Panc1 (cell line): ENCODE measurements at regions not wholly inside any gene's neighbourhood (a gene's known extent, or its start where the extent isn't known, plus 50 kb on each side); places are given as distances from the start of the nearest gene placed in this dataset.

Experiments used
- ATAC-seq: fragments of 200-7000 bp; cut with Tn5 transposase; 2 replicates; pipeline ENCODE4 v1.9.1; 2020; ENCODE audit warnings: mild to moderate bottlenecking, moderate library complexity
- BruUV-seq: library from RNA; stranded (reverse); fragments of 400-500 nt; replicated peaks from 2 replicates; lab custom pipeline; 2021; lab: Mats Ljungman, UMichigan
- CTCF ChIA-PET: fragments of 300-600 bp; sonication (Branson Sonifier 250); formaldehyde crosslinking; loops from one replicate; lab custom pipeline; 2022; ENCODE audit warnings: antibody characterized with exemption; lab: Charles Lee
- POLR2A ChIA-PET: fragments of 300-600 bp; sonication (Branson Sonifier 250); formaldehyde crosslinking; loops from one replicate; lab custom pipeline; 2022; ENCODE audit warnings: antibody characterized with exemption; lab: Charles Lee
- DNase-seq: peaks from one replicate; pipeline ENCODE4 v3.0.0-alpha.2; 2010; ENCODE audit warnings: low read depth, low spot score
- H3K27ac ChIP-seq: 2 replicates; pipeline ENCODE4 v1.5.1; 2011; ENCODE audit warnings: mild to moderate bottlenecking, low read length, inconsistent platforms
- H3K27me3 ChIP-seq: fragments of 200-500 bp; sonication (Bioruptor generic); 2 replicates; pipeline ENCODE4 v1.6.0; 2014; ENCODE audit warnings: low read length, inconsistent platforms; ENCODE audit not compliant: control insufficient read depth, insufficient read depth
- H3K36me3 ChIP-seq: fragments of 200-500 bp; sonication (Bioruptor generic); 2 replicates; pipeline ENCODE4 v1.5.1; 2014; ENCODE audit warnings: inconsistent platforms, mild to moderate bottlenecking, low read length, moderate library complexity; ENCODE audit not compliant: control insufficient read depth, insufficient read depth
- H3K4me1 ChIP-seq: 2 replicates; pipeline ENCODE4 v1.5.1; 2011; ENCODE audit warnings: inconsistent platforms, mild to moderate bottlenecking, low read length, moderate library complexity; ENCODE audit not compliant: control insufficient read depth, insufficient read depth
- H3K4me3 ChIP-seq, 2 experiments: 2 replicates each; pipeline ENCODE4 v1.5.1; 2011 to 2012; ENCODE audit warnings: low read depth in 2 of 2, low read length in 2 of 2, mild to moderate bottlenecking in 2 of 2, inconsistent platforms in 1 of 2, moderate library complexity in 1 of 2
- H3K9me3 ChIP-seq: fragments of 200-500 bp; sonication (Bioruptor generic); 2 replicates; pipeline ENCODE4 v1.5.1; 2014; ENCODE audit warnings: low read depth, mild to moderate bottlenecking, inconsistent platforms, low read length, moderate library complexity; ENCODE audit not compliant: control insufficient read depth, insufficient read depth
- POLR2AphosphoS5 ChIP-seq: IDR thresholded peaks from 2 replicates; pipeline ENCODE4 v1.6.1; 2012; ENCODE audit warnings: mild to moderate bottlenecking, low read depth, low read length, moderate library complexity
- SIN3A ChIP-seq: IDR thresholded peaks from 2 replicates; pipeline ENCODE4 v1.6.1; 2012; ENCODE audit warnings: low read depth, mild to moderate bottlenecking, low read length, moderate library complexity, borderline replicate concordance; ENCODE audit not compliant: insufficient read depth
- TCF7L2 ChIP-seq: IDR thresholded peaks from 2 replicates; pipeline ENCODE4 v1.6.1; 2011; ENCODE audit warnings: mild to moderate bottlenecking, low read depth, low read length, inconsistent platforms
- in situ Hi-C: cut with HindIII; loops from 2 replicates; pipeline ENCODE4 v1.10.0; 2016; ENCODE audit warnings: low sequenced_read_pairs, low pct_unique_long_range_greater_than_20kb
- intact Hi-C: fragments of 100-400 bp; cut with micrococcal nuclease; formaldehyde crosslinking; loops from one replicate; pipeline ENCODE4 v1.10.0; 2022; ENCODE audit not compliant: unreplicated experiment
- TF ChIP-seq, protein P1 (sequence below): fragments of 450-650 bp; IDR thresholded peaks from 2 replicates; pipeline ENCODE4 v1.5.1; 2017; ENCODE audit warnings: mild to moderate bottlenecking
- TF ChIP-seq, protein P2 (sequence below), 2 experiments: IDR thresholded peaks; 2 replicates each; pipeline ENCODE4 v1.6.1; 2011 to 2012; ENCODE audit warnings: low read depth in 2 of 2, control low read depth in 1 of 2, low read length in 1 of 2, mild to moderate bottlenecking in 1 of 2, moderate library complexity in 1 of 2; ENCODE audit not compliant: insufficient read depth in 1 of 2

DNA sequence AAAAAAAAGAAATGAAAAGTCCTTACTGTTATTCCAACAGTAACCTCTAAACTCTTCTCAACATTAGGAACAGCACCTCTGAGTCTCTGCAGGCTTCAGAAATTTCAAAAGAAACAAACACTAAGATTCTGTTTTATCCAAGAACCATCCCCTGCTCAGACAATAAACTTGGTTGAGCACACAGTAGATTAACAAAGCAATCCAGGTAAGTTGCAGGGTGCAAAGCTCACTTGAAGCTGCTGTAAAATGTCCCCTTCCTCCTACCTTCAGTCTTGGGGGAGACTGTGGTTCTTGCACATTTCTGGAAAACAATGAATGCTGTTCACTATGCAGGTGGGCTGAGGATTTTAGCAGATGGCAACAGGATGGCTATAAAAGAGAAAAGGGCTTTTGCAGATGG lies 484.1 kb downstream of the IGSF11 start:
- no peaks in the 10 kb centered on the region for H3K4me1 ChIP-seq
- H3K36me3 ChIP-seq, result no peaks in the 10 kb centered on the region
- H3K4me3 ChIP-seq, result no peak overlapping the region
- POLR2A ChIA-PET, result no interaction called here
- H3K9me3 ChIP-seq, result no peaks in the 10 kb centered on the region; the same call in 1 of the 2 replicates
- H3K27ac ChIP-seq, result no peak overlapping the region
- intact Hi-C loops (no loop called here), in situ Hi-C loops (no loop called here)
- no peak for DNase-seq
- BruUV-seq, result no TSS peak
- TF ChIP-seq POLR2AphosphoS5 (no peak), SIN3A (no peak), TCF7L2 (no peak)
- TF ChIP-seq, protein P1, sequence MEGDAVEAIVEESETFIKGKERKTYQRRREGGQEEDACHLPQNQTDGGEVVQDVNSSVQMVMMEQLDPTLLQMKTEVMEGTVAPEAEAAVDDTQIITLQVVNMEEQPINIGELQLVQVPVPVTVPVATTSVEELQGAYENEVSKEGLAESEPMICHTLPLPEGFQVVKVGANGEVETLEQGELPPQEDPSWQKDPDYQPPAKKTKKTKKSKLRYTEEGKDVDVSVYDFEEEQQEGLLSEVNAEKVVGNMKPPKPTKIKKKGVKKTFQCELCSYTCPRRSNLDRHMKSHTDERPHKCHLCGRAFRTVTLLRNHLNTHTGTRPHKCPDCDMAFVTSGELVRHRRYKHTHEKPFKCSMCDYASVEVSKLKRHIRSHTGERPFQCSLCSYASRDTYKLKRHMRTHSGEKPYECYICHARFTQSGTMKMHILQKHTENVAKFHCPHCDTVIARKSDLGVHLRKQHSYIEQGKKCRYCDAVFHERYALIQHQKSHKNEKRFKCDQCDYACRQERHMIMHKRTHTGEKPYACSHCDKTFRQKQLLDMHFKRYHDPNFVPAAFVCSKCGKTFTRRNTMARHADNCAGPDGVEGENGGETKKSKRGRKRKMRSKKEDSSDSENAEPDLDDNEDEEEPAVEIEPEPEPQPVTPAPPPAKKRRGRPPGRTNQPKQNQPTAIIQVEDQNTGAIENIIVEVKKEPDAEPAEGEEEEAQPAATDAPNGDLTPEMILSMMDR, result no peak
- TF ChIP-seq, protein P2, sequence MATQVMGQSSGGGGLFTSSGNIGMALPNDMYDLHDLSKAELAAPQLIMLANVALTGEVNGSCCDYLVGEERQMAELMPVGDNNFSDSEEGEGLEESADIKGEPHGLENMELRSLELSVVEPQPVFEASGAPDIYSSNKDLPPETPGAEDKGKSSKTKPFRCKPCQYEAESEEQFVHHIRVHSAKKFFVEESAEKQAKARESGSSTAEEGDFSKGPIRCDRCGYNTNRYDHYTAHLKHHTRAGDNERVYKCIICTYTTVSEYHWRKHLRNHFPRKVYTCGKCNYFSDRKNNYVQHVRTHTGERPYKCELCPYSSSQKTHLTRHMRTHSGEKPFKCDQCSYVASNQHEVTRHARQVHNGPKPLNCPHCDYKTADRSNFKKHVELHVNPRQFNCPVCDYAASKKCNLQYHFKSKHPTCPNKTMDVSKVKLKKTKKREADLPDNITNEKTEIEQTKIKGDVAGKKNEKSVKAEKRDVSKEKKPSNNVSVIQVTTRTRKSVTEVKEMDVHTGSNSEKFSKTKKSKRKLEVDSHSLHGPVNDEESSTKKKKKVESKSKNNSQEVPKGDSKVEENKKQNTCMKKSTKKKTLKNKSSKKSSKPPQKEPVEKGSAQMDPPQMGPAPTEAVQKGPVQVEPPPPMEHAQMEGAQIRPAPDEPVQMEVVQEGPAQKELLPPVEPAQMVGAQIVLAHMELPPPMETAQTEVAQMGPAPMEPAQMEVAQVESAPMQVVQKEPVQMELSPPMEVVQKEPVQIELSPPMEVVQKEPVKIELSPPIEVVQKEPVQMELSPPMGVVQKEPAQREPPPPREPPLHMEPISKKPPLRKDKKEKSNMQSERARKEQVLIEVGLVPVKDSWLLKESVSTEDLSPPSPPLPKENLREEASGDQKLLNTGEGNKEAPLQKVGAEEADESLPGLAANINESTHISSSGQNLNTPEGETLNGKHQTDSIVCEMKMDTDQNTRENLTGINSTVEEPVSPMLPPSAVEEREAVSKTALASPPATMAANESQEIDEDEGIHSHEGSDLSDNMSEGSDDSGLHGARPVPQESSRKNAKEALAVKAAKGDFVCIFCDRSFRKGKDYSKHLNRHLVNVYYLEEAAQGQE (IDR thresholded peaks at IDR 0.05; ENCODE audit: insufficient read depth in 1 of 2, low read depth in 2 of 2, low read length in 1 of 2), result no peak
- CTCF ChIA-PET, result no interaction called here
- no peak for ATAC-seq
- H3K27me3 ChIP-seq, result no peaks in the 10 kb centered on the region

DNA sequence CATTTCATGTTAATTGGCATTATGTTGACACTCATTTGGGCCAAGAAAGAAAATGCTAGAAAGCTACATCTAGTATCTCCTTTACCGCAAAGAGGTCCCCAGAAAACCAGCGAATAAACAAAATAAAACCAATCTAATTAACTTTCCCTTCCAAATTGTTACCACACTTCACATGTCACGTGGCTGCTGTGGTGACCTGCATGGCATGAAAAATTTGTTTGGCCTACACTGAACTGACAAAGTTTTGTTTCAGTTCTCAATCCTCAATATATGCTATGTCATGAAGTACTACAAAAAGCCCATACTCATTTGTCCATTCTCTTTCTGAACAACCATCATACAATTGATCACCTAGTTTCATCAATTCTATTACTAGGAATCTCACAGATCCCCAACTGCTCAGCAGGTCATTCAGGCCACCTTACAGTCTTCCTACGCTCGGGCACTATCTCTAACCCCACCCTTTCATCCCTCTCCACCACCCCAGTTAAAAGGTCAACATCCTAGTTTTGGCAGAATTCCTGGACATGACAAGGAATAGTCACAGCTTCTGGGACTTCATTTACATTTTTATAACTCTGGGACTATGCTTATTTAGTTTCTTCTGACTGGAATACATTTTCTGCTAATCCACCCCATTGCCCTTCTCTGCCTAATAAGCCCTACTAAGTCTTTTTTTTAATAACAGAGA lies 480.4 kb downstream of the IGSF11 start:
- H3K27ac ChIP-seq, result no peak overlapping the region
- in situ Hi-C loops (no loop called here), intact Hi-C loops (no loop called here)
- TF ChIP-seq SIN3A, result no peak
- TF ChIP-seq TCF7L2, result no peak
- no peak for TF ChIP-seq POLR2AphosphoS5
- TF ChIP-seq, protein P2 (IDR thresholded peaks at IDR 0.05; ENCODE audit: insufficient read depth in 1 of 2, low read depth in 2 of 2, low read length in 1 of 2), result no peak
- TF ChIP-seq, protein P1, result no peak
- H3K4me1 ChIP-seq, result no peaks in the 10 kb centered on the region
- no peaks in the 10 kb centered on the region for H3K9me3 ChIP-seq
- CTCF ChIA-PET, result no interaction called here
- POLR2A ChIA-PET, result no interaction called here
- no peaks in the 10 kb centered on the region for H3K27me3 ChIP-seq
- H3K36me3 ChIP-seq, result no peaks in the 10 kb centered on the region
- no peak for ATAC-seq
- H3K4me3 ChIP-seq, result no peak overlapping the region
- no peak for DNase-seq
- BruUV-seq, result no TSS peak
